Body of pancreas (tissue), 4 donors: ENCODE measurements at regions not wholly inside any gene's neighbourhood (a gene's known extent, or its start where the extent isn't known, plus 50 kb on each side); places are given as distances from the start of the nearest gene placed in this dataset.

ENCODE experiments used
- CTCF ChIP-seq, 7 experiments: fragments of 450-650 bp in 4 of 7; fragments of 200-600 bp in 3 of 7; sonication (generic) in 3 of 7; IDR thresholded peaks; one replicate each; pipeline ENCODE4 v1.5.1; 2016 to 2019; ENCODE audit warnings: antibody characterized with exemption in 7 of 7
- POLR2A ChIP-seq, 3 donors: fragments of 450-650 bp; IDR thresholded peaks; one replicate each; pipeline ENCODE4 v1.6.1; 2016; ENCODE audit warnings: antibody characterized with exemption in 3 of 3, mild to moderate bottlenecking in 2 of 3

- TF ChIP-seq CTCF (IDR thresholded peaks at IDR 0.05) (no peak), POLR2A (IDR thresholded peaks at IDR 0.05) (no peak)
Measured at GRCh38 chr11:97620007-97620406, 1230.2 kb downstream of the JRKL start.
